ENCODE measurements at regions not wholly inside any gene's neighbourhood (a gene's known extent, or its start where the extent isn't known, plus 50 kb on each side); places are given as distances from the start of the nearest gene placed in this dataset.

DNA sequence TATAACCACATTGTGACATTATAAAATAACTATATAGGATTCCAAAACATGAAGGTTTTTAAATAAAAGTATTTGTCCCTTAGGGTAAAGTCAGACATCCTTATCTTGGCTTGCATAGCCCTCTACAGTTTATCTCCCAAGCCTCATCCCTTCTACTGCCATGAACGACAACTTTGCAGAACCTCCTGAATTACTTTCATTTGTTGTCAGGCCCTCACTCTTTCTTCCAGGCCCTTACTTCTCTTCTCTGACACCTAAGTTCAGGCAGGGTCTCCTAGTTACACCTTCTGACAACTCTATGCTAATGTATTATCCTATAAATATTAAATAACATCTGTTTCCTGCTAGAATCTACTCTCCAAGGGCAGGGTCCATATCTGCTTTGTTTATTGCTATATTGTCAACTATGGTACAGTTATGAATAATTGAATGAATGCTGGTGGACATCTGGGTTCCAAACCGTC is 115.7 kb upstream of the MDM1 start:
- DNase-seq (ENCODE audit: insufficient read length, low spot score) (no peak), FAIRE-seq (no peak)

DNA sequence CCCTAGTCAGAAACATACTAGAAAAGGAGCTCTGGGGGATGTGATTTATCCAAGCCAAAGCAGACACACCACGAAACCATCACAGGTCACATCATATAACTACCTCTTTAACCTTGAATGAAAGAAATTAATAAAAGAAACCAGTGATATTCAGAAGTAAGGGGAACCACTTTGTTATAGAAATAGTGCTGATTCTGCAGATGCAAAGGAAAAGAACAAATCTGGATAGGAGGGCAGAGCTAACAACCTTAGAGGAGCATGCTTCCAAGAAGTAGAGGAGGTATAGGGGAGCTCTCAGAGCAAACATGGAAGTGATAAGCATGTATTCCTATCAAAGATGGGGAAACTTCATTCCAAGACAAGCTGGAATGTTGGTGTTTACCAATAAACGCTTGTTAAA is 117.0 kb upstream of the MDM1 start:
- peak; percentile 8 for FAIRE-seq

DNA sequence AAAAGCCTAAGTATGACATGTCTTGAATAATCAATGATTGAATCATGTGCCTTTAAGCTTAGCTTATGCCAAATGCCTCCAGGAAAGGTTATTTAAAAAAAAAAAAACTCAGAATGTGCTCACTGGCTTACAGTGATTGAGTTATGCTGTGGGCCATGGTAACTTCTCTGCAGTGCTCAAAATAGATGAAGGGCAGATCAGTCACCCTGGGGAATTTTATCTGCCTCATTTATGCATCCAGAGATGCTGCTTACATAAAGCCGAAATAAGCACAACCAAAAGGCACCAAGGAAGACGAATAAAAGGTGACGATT is 118.7 kb upstream of the MDM1 start:
- DNase-seq (ENCODE audit: insufficient read length, low spot score) (no peak), FAIRE-seq (peak; percentile 86)

More for the DNA sequence above, 117.0 kb upstream of the MDM1 start:
- no peak for DNase-seq (ENCODE audit: insufficient read length, low spot score)

DNA sequence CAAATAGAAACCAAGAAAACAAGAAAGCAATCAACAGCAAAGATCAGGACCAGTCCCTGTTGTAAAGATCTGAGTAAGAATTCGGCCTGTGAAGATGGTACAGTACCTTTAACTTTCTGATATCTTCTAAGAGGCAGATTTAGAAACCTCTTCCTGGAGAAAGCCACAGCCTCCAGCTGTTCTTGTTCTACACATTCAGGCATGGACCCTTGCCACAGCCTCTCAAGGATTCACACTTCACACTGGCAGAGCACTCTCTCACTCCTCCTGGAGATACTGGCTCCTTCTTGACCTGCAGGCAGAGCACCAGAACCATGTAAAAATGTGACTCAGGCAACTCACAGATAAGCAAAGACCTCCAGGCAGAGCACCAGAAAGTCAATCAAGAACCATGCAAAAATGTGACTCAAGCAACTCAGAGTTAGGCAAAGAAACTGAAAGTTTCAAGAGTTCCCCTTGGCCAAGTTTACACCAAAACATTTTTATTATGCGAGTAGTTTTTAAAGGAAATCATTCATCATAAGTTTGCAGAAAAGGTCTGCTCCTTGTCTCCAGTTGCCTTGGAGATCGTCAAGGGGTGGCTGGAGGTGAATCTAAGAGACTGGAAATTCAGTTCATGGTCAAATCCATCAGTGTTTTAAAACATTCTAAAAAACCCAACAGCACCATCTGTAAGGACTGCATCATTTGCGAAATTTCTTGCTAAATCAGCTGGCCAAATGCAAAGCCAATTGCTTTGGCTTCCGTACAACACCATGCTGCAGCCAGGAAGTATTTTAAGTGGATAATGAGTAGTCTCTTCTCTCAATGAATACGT is 119.3 kb upstream of the MDM1 start:
- FAIRE-seq (no peak), DNase-seq (ENCODE audit: insufficient read length, low spot score) (peak; percentile 28)

DNA sequence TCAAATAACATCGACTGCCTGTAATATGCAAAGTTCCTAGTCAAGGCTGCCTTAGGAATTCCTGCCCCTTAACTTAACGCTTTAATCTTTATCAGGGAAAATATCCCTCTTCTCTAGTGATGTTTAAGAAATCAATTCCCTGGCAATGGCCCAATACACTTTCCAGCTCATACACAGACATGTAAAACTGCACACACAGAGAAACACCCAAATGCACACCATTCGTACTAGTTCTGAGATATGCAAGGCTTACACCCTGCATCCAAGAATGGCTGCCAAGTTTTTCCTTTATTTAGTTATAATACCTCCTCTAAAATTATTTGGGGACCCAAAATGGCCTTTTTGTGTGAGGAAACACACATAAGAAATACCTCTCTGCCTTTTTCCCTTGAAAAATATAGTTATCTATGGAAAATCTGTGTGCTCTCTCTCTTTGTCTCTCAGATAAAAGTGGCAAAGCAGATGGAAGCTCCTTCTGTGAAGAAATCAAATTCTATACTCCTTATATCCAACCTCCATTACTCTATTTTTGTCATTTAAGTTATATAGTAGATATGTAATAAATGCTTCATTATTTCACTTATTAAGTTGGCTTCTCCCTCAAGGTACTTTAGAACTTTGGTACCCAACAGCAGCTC is 120.0 kb upstream of the MDM1 start:
- FAIRE-seq: no peak
- no peak for DNase-seq (ENCODE audit: insufficient read length, low spot score)

DNA sequence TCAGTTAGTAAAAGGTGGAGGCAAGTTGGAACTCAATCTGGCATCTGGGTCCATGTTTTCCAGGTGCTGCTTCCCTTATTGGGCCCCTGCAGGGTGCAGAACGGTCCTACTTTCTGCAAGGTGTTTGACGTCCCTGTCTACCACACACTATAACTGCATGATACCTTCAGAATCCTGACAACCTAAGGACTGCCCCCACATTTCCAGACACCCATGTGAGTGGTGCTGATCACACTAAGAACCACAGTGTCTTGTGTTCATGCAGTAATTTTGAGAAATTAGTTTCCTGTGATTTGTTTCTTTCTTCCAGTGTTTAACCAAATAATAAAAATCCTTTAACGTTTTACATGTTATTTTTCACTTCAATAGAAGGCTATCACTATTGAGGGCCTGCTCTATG is 121.1 kb upstream of the MDM1 start:
- FAIRE-seq (no peak), DNase-seq (ENCODE audit: insufficient read length, low spot score) (no peak)

DNA sequence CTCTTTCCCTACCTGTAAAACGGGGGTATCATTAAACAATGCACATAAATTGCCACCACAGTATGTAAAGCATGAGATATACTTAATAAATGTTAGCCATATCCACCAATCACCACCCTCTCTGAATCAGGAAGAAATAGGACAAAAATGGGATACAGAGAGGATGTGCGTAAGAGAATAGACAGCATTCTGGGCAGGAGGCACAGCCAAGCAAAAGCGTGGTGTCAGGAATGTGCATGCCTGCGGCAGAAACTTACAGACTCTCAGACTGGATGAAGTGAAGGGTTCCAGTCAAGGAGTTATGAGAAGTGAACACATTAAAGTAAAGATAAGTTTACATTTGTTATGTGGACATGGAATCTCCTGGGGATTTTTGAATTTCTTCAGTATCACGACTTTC is 121.7 kb upstream of the MDM1 start:
- no peak for FAIRE-seq
- DNase-seq (ENCODE audit: insufficient read length, low spot score): no peak

DNA sequence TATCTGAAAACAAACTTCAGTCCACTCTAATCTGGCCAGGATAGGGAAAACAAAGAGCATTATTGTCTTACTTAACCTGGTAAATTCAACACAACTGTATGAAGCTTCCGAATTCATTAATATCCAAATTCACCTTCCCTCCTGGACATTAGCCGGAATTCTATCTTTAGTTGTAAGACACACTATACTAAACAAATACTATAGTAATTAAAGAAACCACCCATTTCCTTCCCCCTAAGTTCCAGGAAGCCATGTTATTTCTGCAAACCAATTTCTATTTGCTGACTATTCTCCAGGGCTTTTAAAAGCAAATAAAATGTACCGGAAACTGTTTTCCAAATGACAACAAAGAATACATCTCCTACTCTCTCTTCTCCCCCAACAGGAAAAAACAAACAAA is 122.7 kb upstream of the MDM1 start:
- no peak for DNase-seq (ENCODE audit: insufficient read length, low spot score)
- no peak for FAIRE-seq

DNA sequence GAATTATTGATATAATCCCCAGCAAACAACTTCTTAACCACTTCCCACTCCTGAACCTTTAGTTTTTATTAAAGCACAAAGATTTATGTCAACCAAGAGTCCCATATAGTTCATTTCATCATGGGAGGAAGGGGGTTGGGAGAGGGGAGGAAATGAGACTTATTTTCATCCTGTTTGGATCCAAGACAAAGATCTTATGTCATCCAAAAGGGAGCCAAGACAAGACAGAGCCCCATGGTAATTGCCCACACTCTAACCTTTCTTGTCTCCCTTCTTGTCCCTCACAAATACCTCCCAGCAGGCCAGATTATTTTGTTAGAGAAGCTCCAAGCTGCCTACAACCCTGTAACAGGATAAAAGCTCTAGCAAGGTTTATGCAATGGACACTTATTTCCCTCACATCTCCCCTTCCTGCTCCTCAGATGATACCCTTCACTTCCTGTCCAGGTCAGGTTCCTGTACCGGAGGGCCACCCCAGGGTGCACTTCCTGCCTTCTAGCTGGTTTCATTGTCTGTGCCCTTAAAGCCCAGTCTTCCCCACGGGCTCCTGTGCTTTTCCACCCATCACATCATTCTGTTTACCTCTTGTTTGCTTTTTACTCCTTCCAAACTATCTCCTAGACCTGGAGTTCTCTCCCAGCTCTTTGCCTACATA is 123.7 kb upstream of the MDM1 start:
- DNase-seq (ENCODE audit: insufficient read length, low spot score) (no peak), FAIRE-seq (peak; percentile 66)

DNA sequence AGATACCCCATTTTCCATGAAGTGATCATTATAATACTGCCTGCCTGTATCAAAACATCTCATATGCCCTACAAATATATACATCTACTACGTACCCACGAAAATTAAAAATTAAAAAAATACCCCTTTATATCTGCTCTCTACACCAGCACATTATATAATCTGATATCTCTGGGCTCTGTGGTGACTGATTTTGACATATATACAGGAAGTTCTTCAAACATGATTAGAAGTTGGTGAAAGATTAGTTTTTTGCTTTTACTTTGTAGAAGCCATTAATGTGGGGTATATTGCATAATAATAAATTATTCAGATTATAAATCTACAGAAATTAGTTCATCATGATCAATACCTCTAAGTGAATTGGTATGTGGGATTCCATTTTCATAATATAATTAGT is 126.7 kb upstream of the MDM1 start:
- FAIRE-seq (no peak), DNase-seq (ENCODE audit: insufficient read length, low spot score) (no peak)

DNA sequence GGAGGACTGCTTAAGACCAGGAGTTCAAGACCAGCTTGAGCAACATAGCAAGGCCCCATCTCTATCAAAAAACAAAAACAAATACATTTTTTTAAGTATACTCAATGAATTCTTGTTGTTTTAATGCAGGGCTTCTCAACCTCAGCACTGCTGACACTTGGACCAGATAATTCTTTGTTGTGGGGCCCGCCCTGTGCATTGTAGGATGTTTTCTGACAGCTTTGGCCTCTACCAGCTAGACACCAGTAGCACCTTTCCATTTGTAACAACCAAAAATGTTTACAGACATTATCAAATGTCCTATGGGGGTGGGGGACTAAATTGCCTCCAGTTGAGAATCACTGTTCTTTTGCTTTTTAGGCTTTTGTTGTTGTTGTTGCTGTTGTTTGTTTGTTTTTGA is 128.1 kb upstream of the MDM1 start:
- DNase-seq (ENCODE audit: insufficient read length, low spot score) (no peak), FAIRE-seq (no peak)

DNA sequence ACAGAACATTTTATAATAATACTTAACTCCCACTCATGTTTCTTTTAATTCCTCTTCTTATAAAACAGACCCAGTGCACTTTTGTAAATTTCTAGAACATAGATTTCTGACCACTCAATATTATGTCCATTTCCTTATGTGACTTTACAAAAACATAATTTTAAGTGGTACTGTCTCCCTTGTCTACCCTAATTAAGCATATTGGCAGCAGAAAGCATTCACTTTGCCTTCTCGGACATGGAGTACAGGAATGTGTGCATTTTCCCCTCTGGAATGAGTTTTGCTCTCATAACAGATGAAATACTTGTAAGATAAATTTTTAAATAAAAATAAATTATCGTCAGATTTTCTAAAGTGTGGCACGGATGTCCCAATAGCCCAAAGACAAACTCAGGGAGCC is 129.5 kb upstream of the MDM1 start:
- FAIRE-seq (no peak), DNase-seq (ENCODE audit: insufficient read length, low spot score) (no peak)

DNA sequence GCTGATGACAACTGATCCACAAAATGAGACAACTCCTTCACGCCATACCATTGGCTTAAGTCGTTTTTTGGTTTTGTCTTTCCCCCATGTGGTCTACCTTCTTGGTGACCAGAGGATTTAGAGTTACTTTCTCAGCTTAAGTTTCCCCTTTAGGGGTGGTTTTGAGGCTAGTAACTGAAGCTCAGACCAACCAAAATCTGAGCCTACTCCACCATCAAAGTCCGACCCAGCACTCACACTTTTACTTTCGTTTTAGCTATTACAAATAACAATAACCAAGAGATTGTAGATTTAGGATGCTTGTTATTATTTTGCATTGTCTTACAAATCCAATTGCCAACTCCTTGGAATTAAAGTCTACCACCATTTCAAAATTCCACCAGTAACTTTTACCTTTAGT is 130.6 kb upstream of the MDM1 start:
- DNase-seq (ENCODE audit: insufficient read length, low spot score): no peak
- peak; percentile 90 for FAIRE-seq

DNA sequence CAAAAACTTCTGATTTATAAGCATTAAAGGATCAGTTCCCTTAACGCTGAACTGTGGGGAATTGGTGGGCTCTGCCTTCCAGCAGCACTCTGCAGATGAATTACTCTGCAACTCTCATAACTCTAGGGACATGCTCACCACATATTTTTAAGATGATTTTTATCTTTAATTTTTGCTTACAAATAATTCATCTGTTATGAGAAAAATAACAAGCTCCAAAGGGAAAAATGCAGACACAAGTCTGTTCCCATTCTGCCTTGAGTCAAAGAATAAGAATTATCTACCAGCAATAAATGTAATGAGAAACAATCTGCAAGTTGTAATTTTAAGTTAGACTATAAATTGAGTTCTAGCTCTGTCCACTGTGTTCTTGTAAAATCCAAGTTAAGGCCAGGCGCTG is 133.1 kb upstream of the MDM1 start:
- no peak for FAIRE-seq
- no peak for DNase-seq (ENCODE audit: insufficient read length, low spot score)

DNA sequence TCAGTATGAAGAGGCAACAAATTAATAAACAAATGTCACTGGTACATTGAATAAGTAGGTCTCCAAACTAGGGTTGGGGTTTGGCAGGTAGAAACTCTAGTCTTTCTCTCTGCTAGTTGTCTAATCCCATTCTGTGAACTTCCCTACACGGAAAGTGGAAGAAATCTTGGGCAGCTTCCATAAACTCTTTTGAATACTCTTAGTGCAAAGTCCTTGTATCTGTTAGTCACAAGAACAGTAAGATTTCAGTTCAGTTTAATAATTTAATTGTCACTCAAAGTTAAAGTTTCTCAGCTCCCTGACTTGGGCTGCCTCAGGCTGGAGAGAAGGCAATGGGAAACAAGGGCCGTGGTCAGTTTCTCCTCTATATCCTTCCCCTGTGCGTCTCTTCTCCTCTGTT is 135.4 kb upstream of the MDM1 start:
- no peak for FAIRE-seq
- DNase-seq (ENCODE audit: insufficient read length, low spot score): no peak

DNA sequence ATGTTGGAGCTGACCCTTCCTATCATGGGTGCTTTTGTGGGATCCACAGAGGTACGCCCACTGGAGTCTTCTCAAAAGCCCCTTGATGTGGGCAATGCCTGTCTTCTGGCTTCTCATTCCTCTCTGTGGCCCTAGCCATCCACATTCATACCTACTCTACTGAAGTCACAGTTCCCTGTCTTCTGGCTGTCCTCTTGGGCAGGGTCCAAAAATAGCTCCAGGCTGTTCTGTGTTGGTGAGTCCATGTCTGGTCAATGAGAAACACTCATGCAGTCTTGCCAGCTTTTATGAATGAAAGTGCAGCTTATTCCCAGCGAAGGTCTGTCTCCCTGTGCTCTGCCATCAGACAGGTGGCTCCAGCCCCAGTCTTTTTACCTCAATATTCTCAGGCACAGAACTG is 135.9 kb upstream of the MDM1 start:
- DNase-seq (ENCODE audit: insufficient read length, low spot score) (no peak), FAIRE-seq (no peak)

DNA sequence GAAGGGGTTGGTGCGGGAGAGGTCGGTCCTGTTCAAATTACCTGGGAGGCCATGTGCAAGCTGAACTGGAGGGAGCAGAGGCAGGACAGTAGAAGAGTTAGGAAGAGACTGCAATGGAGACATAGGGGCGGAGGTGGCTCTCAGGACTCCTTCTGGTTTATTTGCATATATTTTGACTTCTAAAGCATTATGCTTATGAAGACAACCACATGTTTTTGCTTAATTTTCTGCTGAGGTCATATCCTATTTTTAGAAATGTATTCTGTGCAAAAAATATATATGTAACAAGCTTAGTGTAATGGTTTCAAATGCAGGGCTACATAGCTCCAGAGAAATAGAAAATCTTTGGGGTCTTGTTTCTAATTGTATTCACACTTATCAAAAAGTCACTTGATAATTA is 137.0 kb upstream of the MDM1 start:
- no peak for FAIRE-seq

DNA sequence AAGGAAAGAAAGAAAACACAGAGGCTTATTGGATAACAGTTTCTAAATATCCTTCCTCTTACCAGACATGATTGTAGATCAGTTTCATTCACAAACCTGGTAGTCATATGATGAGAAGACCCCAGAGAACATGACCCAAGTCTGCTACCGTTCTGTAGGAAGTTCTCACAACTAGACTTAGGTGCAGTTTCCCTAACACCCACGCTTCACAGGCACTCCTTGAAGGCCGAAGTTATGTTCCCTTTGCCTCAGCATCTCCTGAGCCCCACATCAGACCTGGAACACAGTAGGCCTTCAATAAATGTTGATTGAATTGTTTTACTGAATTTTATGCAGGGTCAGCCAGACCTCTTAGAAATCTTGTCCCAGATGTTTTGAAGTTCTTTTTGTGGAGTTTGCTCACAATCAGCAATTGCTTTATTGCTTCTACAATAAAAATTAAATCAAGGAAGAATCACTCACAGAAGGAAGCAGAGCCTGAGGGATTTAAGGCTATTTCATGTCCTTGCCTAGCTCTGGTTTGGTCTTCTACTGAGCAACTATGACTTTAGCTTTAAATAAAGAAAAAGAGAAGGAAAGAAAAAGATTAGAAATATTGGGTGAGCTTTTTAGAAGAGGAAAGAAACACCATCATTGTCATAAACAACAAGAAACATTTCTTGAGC is 138.6 kb upstream of the MDM1 start:
- DNase-seq (ENCODE audit: insufficient read length, low spot score): no peak
- no peak for FAIRE-seq

More for the DNA sequence above, 137.0 kb upstream of the MDM1 start:
- DNase-seq (ENCODE audit: insufficient read length, low spot score): no peak

DNA sequence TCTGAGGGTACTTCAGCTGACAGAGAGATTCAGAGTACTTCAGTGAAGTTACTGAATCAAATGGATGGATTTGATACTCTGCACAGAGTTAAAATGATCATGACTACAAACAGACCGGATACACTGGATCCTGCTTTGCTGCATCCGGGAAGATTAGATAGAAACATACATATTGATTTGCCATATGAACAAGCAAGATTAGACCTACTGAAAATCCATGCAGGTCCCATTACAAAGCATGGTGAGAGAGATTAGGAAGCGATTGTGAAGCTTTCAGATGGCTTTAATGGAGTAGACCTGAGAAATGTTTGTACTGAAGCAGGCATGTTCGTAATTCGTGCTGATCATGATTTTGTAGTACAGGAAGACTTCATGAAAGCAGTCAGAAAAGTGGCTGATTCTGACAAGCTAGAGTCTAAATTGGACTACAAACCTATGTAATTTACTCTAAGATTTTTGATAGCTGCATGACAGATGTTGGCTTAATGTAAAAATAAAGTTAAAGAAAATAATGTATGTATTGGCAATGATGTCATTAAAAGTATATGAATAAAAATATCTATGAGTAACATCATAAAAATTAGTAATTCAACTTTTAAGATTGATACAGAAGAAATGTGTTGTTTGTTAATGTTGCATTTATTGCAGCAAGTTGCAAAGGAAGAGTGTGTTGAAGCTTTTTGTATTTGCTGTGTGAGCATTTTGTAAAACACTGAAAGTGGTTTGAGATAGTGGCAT is 136.1 kb upstream of the RAP1B start:
- FAIRE-seq (no peak), DNase-seq (ENCODE audit: insufficient read length, low spot score) (no peak)

DNA sequence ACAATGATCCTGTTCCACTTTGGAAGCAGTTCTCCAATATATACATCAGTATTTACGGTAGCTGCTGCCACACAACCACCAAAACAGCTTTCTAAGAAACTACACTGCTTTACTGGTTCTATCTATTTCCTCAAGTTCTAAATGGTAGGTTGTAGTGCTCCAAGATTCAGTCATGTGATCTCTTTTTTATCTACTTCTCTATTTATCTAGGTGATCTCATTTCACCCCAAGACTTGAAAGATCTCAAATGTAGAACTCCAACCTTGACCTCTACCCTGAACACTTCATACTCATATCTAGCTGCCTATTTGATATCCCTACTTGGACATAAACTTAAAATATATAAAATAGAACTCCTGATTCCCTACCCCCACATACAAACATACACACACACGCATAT is 133.9 kb upstream of the RAP1B start:
- DNase-seq (ENCODE audit: insufficient read length, low spot score) (no peak), FAIRE-seq (no peak)

DNA sequence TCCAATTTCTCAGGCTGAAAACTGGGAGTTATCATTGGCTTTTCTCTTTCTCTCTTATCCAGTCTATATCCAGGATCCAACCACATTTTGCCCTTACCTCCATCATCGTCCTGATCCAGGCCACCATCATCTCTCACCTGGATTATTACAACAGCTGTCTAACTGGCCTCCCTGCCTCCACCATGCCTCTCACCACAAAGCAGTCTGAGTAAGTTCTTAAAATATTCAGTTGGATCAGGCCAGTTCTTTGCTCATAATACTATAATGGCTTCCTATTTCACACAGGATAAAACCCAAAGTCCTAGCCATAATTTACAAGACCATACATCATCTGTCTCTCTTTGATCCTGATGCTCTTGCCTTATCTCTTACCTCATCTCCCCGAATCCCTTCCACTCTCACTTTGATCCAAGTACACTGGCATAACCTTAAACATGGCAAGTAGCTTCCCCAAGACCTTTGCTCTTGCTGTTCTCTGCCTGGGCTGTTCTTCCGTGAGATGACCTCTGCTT is 133.4 kb upstream of the RAP1B start:
- DNase-seq (ENCODE audit: insufficient read length, low spot score): no peak
- FAIRE-seq: no peak

Data from GM19239 (cell line).